Skeletal muscle cell (primary cell): ENCODE measurements at regions not wholly inside any gene's neighbourhood (a gene's known extent, or its start where the extent isn't known, plus 50 kb on each side); places are given as distances from the start of the nearest gene placed in this dataset.

Experiments used
- DNase-seq: peaks from one replicate; pipeline ENCODE4 v3.0.0-alpha.2; 2010; ENCODE audit warnings: low read depth
- H3K4me3 ChIP-seq: 2 replicates; pipeline ENCODE4 v1.5.1; 2011; ENCODE audit warnings: low read depth, mild to moderate bottlenecking, control low read depth, low read length, moderate library complexity

DNA sequence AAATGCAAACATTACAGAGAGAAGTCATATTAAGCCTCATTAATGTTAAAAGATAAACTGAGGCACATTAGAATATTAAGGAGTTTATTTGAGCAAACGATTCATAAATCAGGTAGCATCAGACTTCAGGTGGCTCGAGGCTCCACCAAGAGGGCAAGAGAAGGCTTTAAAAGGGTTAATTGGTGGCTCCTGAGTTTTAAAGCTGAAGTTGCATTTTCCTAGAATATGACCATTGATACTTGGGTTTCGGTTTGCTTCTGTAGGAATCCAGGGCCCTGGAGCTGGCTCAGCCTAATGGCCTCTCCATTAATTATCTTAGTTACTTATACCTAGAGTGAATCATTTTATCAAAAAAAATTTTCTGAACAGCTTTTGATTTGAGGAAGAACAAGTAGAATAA is 123.7 kb upstream of the NABP1 start:
- DNase-seq, result no peak
- H3K4me3 ChIP-seq, result no peak overlapping the region

DNA sequence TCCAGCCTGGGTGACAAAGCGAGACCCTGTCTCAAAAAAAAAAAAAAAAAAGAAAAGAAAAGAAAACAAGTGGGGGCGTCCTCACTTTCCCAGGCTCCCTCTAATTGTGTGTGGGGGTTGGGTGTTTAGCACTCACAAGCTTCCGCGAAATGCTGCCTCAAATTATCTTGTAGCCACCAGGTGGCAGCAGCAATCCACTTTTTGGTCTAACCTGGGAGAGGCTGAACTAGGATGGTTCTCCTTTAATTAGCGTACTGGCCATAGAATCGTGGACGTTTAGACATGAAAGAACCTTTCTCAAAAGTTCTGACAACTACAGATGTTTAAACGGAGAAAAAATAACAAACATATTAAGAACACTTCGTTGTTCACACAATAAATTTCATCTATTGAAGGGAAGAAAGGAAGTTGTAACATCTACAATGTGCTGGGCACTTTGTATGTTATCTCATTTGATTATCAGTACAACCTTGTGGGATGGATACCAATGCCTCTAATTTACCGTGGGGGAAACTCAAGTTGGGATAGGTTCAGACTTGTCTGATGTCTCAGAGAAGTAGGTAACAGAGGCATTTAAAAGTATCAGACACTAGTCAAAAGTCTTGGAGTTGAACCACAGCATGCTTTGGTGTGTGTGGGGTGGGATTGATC is 122.7 kb upstream of the NABP1 start:
- no peak overlapping the region for H3K4me3 ChIP-seq
- peak; percentile 31 for DNase-seq

DNA sequence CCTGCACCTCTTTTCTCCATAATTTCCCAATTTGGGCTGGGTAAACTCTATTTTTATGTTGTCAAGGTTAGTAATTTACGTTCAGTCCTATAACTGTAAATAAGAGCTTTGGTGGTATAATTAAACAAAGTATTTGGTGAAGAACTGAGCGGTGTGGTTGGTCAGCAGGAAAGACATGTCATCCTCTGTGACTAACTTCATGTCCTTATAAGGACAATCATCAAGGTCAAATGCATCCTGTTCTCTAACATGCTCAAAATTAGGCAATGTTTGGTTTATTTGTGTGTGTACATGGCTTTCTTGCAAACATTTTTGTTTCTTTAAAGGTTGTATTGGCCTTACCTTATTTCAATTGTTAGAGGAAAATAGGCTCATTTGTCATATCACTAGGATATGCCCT is 121.5 kb upstream of the NABP1 start:
- H3K4me3 ChIP-seq, result no peak overlapping the region
- no peak for DNase-seq

DNA sequence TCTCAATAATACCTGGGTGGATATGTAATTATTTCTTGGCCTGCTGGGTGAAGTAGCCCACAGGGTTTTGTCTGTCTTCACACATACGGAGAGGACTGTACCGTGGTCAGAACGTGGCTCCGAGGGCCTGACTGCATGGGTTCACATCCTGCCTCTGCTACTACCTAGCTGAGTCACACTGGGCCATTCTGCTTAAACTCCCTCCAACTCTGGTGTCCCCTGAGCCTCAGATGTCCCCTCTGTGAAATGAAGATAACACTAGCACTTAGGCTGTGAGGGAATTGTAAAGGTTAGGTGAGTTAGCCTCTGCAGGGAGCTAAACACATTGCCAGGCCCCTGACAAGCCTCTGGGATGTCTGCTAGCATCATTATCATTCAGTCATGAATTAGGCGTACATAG is 120.1 kb upstream of the NABP1 start:
- no peak overlapping the region for H3K4me3 ChIP-seq
- DNase-seq, result no peak

DNA sequence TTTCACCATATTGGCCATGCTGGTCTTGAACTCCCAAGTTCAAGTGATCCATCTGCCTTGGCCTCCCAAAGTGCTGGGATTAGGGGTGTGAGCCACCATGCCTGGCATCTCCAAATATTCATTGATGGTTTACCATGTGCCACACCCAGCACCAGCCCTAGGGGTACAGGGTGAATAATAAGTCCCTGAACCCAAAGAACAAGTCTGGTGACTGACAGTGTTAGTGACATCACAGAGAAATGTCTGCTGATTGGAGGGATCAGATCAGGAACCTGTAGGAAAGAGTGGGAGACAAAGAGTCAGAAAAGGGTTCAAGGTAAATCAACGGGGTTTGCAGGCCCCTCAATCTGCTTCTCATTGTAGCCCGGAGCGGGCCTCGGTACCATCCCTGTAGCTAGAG is 118.4 kb upstream of the NABP1 start:
- DNase-seq, result no peak
- H3K4me3 ChIP-seq, result no peak overlapping the region

DNA sequence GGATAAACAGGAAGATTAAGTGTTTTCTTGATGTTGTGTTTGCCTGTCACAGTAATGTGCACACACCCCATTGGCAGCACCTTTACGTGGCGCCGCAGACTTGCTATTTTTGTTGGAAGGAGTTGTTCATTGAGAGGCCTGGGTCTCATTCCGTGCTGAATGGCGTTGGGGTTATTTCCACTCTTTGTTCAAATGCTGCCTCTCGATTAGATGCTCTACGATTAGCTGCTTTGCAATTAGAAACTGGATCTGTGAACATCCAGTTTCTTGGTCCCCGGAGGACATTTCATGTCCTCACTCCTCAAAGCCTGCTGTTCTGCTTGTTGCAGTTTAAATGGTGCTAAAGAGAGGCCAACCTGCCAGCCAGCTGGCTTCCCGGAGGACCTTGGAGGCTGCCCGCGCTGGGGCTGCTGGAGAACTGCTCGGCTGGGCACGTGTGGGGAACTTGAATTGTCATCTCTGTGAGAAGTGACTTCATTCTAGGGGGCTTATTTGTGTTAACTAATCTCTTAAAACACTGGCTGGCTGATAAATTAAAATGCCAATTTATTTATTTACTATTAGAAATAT is 117.4 kb upstream of the NABP1 start:
- no peak for DNase-seq
- no peak overlapping the region for H3K4me3 ChIP-seq

DNA sequence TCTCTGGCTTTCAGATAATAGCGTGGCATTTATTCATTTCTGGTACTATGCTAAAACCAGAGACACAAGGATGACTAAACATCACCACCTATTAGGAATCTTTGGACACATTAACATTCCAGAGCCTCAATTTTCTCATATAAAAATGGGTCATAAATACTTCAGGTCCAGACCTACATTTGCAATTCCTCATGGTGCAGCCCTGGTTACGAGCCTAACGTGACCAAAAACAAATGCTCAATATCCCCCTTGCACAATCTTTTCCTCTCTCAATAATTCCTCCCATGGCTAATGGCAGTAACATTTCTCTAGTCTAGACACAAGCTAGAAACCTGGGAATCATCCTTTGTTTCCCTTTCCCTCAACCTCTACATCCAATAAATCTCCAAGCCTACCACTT is 112.8 kb upstream of the NABP1 start:
- no peak for DNase-seq
- H3K4me3 ChIP-seq, result no peak overlapping the region

DNA sequence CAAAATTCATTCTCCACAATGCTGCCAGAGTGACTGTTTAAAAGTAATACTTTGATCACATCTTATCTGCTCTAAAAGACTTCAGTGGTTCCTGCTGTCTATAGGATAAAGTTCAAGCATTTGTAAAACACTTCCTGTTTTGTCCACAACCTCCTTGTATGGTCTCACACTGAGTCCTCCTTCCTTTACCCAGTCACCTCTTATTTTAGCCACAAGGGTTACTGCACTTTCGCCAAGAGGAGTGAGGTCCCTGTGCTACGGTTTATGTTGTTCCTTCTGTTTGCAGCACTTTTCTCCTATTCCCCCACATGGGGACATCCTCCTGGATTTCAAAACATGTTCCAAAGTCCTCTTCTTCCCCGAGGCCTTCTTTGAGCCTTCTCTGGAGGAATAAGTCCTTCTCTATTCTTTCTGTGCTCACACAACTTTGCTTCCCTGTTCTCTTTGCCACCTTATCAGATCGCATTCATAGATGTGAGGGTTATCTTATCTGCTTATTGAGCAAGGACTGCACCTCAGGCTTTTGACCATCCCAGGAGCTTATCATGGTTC is 112.2 kb upstream of the NABP1 start:
- H3K4me3 ChIP-seq, result no peak overlapping the region
- DNase-seq, result no peak

DNA sequence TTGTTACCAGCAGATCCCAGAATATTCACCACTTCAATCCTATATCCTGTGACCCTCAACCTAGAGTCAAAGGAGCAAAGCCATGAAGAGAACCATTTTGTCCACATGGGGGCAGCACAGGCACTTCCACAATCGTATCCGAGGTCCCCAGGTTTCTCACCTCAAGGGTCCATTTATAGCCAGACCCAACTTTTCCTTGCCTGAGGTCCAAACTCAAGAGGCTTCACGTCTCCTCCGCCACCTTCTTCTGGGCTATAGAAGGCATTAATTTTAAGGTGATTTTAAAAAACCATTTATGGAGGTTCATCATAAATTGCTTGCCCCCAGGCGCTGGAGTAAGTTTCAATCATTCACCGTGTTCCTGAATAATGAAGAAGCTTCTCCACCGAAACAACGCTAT is 111.6 kb upstream of the NABP1 start:
- no peak overlapping the region for H3K4me3 ChIP-seq
- no peak for DNase-seq

DNA sequence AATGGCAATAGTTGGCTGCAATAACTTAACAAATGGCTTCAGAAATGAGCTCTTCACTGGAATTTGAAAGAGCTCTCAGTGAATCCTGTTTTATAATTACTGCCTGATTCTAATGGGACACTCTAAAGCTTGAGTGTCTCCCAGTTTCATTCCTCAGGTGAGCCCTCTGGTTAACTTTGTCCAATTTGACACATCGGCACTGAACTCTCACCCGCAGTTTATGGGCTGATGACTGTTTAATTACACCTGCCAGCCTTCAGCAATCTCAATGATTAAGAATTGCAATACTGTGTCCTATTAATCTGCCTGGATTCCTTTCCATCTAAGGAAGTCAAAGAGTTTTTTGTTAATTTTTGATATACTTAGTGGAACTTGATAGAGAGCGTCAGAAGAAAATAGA is 110.7 kb upstream of the NABP1 start:
- H3K4me3 ChIP-seq, result no peak overlapping the region
- no peak for DNase-seq

DNA sequence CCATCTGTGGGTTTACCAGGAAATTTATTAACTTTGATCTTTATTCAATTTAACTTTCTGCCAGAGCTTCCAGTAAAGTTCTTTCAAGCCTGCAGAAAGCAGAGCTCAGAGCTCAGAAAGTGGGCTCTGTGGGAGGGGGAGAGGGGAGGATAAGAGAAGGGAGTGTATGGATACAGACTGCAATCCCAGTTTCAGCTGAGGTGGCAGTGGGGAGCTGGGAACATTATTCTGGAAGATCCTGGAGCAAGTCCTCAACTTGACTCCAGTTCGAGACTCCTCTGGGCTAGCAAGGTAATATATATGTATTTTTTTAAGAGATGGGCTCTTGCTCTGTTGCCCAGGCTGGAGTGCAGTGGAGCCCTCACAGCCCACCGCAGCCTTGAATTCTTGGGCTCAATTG is 108.9 kb upstream of the NABP1 start:
- no peak for DNase-seq
- no peak overlapping the region for H3K4me3 ChIP-seq

DNA sequence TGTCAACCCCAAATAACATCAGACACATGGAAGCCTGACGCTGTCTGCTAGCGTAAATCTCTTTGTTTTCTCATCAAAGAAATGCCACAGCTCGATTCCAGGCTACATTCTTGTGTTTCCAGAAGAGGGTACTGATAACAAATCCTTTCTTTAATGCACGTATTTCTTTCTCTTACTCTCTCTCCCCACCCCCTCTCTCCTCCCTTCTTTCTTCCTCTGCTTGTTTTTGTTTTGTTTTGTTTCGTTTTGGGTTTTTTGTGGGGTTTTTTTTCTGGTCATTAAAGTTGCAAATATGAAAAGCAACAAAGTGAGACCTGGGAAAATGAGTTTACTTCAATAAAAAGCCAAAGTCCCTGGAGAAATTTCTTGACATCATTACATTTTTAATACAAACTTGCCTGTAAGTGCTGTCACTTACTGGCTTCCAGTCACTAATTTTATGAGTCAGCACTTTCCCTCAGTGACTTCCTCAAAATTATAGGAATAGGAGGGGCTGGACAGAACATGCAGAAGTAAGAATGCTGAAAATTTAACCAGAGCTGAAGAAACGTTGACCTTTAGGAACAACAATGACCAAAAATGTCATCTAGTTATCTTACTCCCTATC is 106.7 kb upstream of the NABP1 start:
- H3K4me3 ChIP-seq, result peak overlapping the region; percentile 16
- peak; percentile 36 for DNase-seq

DNA sequence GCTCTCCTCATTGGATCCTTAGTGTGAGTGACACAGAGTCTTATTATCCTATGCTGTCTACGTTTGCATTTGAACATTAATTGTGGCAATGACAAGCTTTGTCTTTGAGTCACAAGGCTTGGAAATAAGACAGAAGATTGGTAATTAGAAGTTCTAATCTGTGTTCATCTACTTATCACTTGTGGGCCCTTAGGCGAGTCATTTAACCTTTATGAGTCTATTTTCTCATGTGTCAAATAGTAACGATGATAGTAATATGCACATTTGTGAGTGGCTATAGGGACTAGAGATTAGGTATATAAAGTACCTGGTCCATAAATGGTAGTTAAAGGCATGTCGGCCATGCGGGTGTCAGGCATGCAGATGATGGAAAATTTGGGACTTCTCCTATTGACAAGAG is 105.6 kb upstream of the NABP1 start:
- H3K4me3 ChIP-seq, result no peak overlapping the region
- no peak for DNase-seq

DNA sequence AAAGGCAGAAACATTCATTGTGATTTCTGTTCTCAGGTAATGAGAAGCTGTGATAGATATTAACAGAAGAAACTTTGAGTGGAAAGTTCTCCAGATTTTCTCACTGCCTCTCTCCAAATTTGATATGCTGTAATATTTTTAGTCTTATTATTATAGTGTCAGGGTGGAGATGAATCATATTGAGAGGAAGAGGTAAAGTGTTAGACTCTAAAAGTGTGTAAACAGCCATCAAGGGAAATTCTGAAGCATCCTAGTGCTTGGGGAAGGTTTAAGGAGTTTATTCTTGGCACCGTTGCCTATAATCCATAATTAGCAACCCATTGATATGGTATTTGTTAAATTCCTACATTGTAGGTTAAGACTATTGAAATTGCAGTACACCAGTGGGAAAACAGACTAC is 104.7 kb upstream of the NABP1 start:
- DNase-seq, result no peak
- H3K4me3 ChIP-seq, result no peak overlapping the region

DNA sequence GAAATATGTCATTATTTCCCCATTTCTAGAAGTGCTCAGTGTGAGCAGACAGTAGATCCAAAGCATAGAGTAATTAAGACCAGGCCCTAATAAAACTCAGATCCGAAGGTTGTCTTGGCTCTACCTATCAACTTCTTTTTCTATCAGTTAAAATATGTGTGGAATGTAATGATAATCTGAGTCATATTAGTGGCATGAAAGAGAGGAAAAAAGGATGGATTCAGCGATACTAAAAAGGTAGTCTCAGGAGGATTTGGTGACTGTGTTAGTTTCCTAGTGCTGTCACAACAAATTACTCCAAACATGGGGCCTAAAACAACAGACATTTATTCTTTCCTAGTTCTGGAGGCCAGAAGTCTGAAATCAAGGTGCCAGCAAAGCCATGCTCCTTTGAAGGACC is 103.7 kb upstream of the NABP1 start:
- DNase-seq, result no peak

DNA sequence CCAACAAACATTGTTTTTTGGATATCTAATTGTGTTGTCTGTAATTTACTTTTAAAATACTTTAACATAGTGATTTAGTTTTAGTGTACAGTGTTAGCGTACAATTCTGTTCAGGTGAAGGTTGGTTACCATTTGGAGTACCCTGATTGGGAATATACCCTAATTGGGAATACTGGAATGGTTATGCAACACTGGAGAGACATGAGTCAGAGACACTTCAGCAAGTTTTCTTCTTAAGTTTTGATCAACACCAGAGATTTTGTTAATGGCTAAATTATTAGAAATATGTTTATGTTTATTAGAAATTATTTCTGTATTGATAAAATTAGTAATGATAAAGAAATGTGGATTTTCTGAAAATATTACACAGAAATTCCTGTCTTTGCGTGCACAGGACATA is 100.3 kb upstream of the NABP1 start:
- no peak for DNase-seq
- no peak overlapping the region for H3K4me3 ChIP-seq

More for the DNA sequence above, 103.7 kb upstream of the NABP1 start:
- H3K4me3 ChIP-seq, result no peak overlapping the region

DNA sequence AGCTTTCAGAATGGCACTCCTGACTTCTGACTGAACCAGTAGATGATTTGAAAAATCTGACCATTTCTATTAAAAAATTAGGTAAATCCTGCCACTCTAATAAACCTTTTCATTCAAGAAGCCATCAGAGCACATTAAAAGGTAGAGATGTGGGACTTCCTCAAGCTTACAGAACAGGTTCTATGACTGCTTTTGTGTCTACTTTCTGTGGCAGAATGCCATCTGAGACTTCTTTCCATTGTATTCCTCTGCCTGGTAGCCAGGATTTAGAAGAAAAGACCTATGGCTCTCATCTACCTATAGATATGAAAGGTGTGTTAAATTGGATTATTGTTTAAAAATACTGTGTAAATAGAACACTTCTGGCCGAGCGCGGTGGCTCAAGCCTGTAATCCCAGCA is 99.9 kb upstream of the NABP1 start:
- DNase-seq, result no peak
- H3K4me3 ChIP-seq, result no peak overlapping the region

DNA sequence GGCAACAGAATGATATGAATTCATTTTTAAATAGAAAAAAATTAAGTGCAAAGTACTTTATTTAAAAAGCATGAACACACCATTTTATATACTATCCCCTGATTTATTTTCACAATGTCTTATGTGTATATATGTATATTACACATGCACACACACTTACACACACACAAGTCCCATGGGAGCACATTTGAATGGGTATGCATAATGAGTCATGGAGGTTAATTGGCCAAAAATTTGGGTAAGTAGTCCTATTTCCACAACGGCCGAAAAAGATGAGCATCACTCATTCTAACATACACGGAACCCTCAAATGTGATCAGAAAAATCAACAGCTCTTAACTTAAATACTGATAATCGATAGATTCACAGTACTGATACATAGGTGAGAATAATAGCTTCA is 97.4 kb upstream of the NABP1 start:
- peak; percentile 34 for DNase-seq
- no peak overlapping the region for H3K4me3 ChIP-seq

DNA sequence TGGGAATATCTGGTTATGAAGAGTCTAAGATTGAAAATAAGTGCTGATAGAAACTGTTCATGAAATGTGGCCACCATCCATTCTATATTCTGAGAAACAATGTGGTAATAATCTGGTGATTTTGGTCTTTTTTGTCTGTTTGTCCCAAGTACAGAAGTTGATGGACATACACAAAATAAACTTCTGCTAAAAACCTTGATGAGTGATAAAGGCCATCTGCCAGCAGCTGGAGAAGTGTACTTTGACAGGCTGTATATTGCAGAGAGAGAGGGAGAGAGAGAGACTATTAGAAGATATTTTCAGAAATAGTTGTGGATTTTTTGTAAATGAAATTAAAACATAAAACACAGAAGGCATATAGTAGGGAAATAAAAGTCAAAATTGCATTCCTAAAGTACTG is 96.9 kb upstream of the NABP1 start:
- DNase-seq, result no peak
- H3K4me3 ChIP-seq, result no peak overlapping the region

DNA sequence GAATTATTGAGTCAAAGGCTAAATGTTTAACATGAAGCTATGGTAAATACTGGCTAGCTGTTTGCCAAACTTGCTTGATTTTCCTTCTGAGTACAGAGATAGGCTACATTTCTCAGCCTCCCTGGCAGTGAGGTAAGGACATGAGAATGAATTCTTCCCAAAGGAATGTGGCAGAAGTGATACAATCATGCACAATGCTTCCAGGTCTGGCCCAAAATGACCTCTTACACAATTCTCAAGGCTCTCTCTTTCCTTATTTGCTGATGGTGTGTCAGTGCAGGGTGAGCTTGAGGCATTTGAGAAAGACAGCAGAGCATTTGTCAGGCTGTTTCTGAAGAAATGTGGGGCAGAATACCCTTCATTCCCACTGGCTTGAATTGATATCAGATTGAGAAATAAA is 95.6 kb upstream of the NABP1 start:
- peak; percentile 88 for DNase-seq
- H3K4me3 ChIP-seq, result no peak overlapping the region

DNA sequence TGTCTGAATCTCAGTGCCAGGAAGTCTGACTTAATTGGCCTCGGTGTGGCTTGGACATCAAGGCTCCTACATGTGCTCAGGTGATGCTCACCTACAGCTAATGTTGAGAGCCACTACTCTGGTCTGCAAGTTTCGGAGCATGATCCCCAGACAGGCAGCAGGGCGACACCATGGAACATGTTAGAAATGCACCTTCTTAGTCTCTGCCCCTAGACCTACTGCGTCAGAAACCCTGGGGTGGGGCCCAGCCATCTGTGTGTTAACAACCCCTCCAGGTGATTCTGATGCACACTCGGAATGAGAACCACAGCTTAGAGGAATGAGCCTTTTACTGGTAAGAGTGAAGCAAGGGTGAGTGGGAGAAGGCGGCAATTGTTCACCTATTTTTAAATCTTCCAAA is 86.9 kb upstream of the NABP1 start:
- no peak for DNase-seq
- no peak overlapping the region for H3K4me3 ChIP-seq
